Activated CD4-positive, alpha-beta T cell treated with anti-CD3 and anti-CD28 coated beads, Interleukin-2, Interleukin-6, amounts not matched to agents 100 ng/mL and 50 ng/mL, durations not matched to agents 16 hours and 8 hours (primary cell): ENCODE measurements at regions not wholly inside any gene's neighbourhood (a gene's known extent, or its start where the extent isn't known, plus 50 kb on each side); places are given as distances from the start of the nearest gene placed in this dataset.

ENCODE experiments used
- DNase-seq: peaks from one replicate; pipeline ENCODE4 v3.0.0-alpha.2; 2020

- no peak for DNase-seq
Measured at GRCh38 chr13:34340534-34340933, 522.6 kb downstream of the RFC3 start.

GRCh38 chr13:34343413-34343940 is 525.5 kb downstream of the RFC3 start:
- no peak for DNase-seq

- no peak for DNase-seq
Measured at GRCh38 chr13:34344816-34345215, 526.9 kb downstream of the RFC3 start.

GRCh38 chr13:34345258-34345965 is 527.5 kb downstream of the RFC3 start:
- DNase-seq, result no peak

GRCh38 chr13:34346626-34347025 is 528.7 kb downstream of the RFC3 start:
- no peak for DNase-seq

- DNase-seq, result no peak
Measured at GRCh38 chr13:34347784-34348573, 530.0 kb downstream of the RFC3 start.

GRCh38 chr13:34349091-34349722 is 531.3 kb downstream of the RFC3 start:
- DNase-seq, result no peak

- no peak for DNase-seq
Measured at GRCh38 chr13:34350671-34351070, 532.7 kb downstream of the RFC3 start.

- DNase-seq, result no peak
Measured at GRCh38 chr13:34351134-34351533, 533.2 kb downstream of the RFC3 start.

- no peak for DNase-seq
Measured at GRCh38 chr13:34352958-34353357, 535.0 kb downstream of the RFC3 start.

GRCh38 chr13:34356686-34357434 is 538.9 kb downstream of the RFC3 start:
- no peak for DNase-seq

GRCh38 chr13:34357435-34358232 is 539.7 kb downstream of the RFC3 start:
- DNase-seq, result no peak

GRCh38 chr13:34358811-34359513 is 541.0 kb downstream of the RFC3 start:
- no peak for DNase-seq

GRCh38 chr13:34360702-34361101 is 542.8 kb downstream of the RFC3 start:
- no peak for DNase-seq

GRCh38 chr13:34361560-34361959 is 543.6 kb downstream of the RFC3 start:
- DNase-seq, result no peak

- DNase-seq, result no peak
Measured at GRCh38 chr13:34363266-34363665, 545.3 kb downstream of the RFC3 start.

GRCh38 chr13:34364633-34365032 is 546.7 kb downstream of the RFC3 start:
- DNase-seq, result no peak

- no peak for DNase-seq
Measured at GRCh38 chr13:34369931-34370330, 552.0 kb downstream of the RFC3 start.

GRCh38 chr13:34371108-34371507 is 553.2 kb downstream of the RFC3 start:
- DNase-seq, result no peak

GRCh38 chr13:34371645-34372395 is 553.9 kb downstream of the RFC3 start:
- no peak for DNase-seq

- no peak for DNase-seq
Measured at GRCh38 chr13:34372581-34372980, 554.6 kb downstream of the RFC3 start.
